GM18505 (cell line): ENCODE measurements at regions not wholly inside any gene's neighbourhood (a gene's known extent, or its start where the extent isn't known, plus 50 kb on each side); places are given as distances from the start of the nearest gene placed in this dataset.

Experiments
- ATAC-seq: cut with Tn5 transposase; IDR thresholded peaks from one replicate; pipeline ENCODE4 v1.9.1; 2021; ENCODE audit not compliant: unreplicated experiment
- POLR2A ChIP-seq: IDR thresholded peaks from 4 replicates; pipeline ENCODE4 v1.6.1; 2011; ENCODE audit warnings: borderline replicate concordance; ENCODE audit not compliant: insufficient read depth, insufficient read length; ENCODE audit errors: extremely low read depth

DNA sequence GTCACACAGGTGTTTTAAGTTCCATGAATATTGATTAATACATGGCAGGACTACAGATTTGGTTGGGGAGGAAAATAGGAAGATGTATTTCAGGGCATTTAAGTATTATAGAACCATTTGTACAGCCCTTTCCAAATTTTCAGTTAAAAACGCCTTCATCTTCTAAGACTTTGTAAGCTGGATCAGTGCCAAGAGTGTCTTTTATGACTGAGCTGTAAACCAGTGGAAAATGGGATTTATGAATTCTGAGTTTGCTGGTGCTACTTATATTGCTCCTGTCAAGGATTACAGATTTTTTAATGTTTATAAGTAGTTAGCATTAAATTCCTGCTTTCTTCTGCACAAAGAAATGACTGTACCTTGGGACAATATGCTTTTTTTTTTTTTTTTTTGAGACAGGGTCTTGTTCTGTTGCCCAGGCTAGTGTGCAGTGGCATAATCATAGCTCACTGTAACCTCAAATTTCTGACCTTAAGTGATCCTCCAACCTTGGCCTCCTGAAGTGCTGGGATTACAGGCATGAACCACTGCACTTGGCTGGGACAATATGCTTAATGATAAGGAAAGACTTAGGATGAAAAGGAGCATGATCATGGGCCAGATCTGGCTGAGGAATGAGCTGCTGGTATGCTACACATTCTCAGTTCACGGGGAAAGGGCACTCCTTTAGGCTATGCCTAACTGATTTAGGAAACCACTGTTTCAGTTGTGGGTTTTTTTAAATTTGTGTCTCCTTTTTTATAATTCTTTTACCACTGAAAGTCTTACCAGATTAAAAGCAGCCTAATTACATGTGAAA lies 113.6 kb upstream of the MTNR1B start:
- TF ChIP-seq POLR2A, result no peak
- ATAC-seq, result no peak

DNA sequence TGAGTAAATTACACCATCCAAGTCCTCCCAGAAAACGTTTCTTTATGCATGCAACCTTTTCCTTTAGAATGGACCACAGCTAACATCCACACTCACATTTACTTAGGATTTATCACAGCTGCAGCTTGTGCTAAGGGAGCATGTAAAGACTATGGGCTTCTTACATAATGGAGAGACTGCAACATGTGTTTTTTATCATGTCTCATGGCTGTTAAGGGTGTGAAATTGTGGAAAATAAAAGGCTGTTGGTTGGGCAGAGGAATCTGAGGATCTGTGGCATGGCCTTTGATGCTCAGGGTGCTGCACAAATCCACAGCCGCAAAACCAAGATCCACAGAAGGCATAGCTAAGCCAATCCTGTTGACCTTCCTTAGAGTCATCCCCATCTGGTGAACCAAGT lies 112.0 kb upstream of the MTNR1B start:
- no peak for TF ChIP-seq POLR2A
- ATAC-seq, result no peak

DNA sequence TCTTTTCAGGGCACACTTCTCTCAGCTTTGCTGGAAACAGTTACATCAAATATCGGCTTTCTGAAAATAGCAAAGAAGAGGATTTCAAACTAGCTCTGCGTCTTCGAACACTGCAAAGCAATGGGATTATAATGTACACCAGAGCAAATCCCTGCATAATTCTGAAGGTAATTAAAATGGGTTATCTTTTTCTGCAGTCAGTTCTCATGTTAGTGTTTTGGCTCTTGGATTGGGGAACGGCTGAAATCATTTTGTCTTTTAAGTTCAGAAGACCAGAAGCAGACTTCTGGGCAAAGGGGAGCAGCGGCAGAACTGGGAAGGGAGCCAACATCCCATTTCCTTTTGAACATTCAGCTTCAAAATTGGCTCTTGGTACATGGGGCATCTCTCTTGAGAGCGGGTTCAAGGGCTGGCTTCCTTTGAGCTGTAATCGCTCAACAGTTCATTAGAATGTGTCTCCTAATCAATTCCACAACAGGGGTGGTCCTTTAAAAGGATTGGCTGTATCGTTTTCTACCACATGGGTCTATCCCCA lies 110.2 kb upstream of the MTNR1B start:
- no peak for TF ChIP-seq POLR2A
- ATAC-seq, result no peak

DNA sequence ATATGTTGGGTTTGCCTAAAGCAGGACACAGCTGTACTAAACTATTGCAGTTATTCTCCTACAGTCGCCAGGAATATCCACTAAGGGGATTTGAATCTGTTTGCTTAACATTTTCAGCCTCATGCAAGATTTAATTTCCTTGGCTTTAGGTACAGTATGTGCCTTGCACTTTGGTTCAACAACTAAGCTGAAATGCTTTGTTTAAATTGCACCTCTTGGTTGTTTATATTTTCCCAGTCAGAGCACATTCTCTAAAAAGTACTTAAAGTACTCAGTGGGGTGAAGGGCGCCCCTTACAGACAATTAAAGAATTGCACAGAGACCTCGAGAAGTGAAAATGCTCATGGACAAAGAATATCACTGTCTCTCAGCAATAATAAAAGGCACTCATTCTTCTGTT lies 107.8 kb upstream of the MTNR1B start:
- no peak for ATAC-seq
- no peak for TF ChIP-seq POLR2A

DNA sequence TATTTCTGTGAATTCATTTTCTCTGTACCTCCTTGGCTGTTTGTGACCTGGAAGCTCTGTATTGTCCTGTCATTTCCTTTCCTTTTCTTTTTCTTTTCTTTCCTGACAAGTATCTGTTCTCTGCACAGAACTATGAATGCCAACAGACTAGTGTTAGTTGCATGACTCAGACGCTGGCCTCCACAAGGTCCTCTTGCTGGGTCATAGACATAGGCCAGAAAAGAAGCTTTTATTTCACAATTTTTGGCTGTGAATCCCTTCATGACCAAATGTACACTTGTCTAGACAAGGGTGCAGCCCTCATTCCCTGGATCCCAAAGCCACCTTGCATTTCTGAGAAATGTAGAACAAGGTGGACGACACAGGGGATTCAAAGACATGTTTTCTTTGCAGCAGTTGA lies 104.1 kb upstream of the MTNR1B start:
- no peak for ATAC-seq

DNA sequence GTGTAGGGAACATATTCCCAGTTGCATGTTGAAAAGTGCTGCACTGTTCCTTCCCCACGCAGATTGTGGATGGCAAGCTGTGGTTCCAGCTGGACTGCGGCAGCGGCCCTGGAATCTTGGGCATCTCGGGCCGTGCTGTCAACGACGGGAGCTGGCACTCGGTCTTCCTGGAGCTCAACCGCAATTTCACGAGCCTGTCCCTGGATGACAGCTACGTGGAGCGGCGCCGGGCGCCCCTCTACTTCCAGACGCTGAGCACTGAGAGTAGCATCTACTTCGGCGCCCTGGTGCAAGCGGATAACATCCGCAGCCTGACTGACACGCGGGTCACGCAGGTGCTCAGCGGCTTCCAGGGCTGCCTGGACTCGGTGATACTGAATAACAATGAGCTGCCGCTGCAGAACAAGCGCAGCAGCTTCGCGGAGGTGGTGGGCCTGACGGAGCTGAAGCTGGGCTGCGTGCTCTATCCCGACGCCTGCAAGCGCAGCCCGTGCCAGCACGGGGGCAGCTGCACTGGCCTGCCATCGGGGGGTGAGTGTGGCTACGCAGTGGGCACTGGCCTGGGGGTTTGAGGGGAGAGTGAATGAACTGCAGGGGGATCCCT lies 102.7 kb upstream of the MTNR1B start:
- no peak for TF ChIP-seq POLR2A
- ATAC-seq, result no peak

More for the DNA sequence above, 104.1 kb upstream of the MTNR1B start:
- TF ChIP-seq POLR2A, result no peak

DNA sequence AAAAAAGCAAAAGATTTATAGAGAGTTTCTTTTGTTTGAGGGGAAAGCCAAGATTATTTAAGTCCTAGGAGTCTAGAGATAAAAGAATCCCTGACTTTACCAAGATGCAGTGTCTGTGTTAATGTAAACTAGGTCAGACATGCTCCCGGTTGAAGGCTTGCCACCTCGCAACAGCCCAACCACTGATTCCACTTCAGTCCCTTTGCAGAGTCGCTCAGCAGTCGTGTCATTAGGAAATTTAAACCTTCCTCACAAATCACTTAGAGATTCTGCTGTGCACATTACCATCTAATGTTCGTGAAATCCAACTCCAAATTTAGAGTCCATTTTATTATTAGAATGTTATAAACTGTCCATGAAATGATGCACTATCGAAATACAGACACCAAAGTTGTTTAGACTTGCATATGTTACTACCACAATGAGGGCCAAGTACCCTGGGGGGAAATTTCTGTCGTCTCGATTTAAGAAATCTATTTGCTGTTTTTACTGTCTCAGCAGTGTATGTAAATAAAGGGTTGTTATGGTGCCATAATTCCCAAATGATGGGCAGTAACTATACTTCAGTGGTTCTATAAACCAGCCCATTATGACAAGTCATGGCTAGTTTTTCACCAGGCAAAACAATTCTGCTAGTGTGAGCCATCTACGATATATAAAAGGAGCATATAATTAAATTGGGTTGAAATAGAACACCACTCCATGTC lies 101.4 kb upstream of the MTNR1B start:
- no peak for ATAC-seq
- TF ChIP-seq POLR2A, result no peak

DNA sequence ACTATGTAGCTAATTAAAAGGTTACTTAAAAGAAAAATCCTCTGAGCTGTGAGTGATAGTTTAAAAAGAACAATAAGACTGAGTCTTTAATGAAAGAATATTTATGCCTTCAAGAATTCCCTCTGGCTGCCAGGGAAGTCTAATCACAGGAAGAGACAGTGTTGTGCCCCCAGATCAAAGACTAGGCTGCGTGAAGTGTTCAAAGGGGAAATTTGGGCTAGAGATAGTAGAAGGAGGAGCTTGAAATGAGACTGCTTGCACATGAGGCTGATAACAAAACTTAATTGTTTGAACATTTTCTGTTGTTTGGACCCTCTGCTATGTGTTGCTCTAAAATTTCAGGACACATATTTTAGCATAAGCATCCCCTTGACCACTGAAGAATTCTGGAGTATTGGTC lies 99.7 kb upstream of the MTNR1B start:
- ATAC-seq, result no peak
- no peak for TF ChIP-seq POLR2A

DNA sequence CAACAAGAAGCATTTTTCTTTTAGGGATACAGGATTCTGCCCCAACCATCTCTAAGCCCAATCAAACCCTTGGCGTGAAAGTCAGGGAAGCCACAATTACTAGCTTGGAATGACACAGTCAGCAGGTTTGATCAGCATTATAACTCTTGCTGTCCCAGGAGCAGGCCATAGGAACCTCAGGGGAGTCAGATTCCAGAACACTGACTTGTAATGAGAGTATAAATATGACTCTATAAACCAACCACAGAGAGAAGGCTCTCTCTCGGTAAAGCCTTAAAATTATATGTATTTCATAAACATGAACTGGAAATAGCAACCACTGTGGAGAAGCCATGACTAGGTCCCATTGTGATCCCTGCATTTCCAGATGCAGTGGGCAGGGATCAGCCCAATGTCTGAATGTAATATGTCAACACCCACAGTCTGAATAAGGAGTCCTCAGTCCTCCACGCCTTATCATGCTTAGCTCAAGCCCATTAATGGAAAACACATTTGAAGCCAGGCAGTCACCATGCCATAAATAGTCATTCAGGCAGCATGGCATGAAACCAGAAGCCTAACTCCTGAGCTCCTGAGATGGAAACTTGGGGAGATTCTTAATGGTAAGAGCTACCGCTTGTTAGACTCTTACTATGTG lies 99.1 kb upstream of the MTNR1B start:
- ATAC-seq, result no peak
- TF ChIP-seq POLR2A, result no peak

DNA sequence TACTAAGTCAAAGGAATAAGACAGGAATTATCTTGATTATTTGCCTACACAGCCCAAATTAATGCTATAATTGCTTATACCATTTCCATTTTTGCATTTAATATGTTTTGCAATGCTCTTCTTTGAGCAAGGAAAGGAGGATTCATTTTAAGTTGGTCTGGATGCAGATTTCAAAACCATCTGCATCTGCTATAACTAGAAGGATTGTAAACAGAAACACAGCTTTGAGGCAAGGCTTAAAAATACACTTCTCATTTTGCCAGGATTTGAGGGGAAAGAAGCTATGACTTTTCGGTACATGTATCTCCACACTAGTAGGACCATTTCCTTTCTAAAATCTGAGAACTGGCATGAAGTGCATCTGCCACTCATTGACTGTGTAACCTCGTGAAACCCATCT lies 95.9 kb upstream of the MTNR1B start:
- ATAC-seq, result no peak
- TF ChIP-seq POLR2A, result no peak

DNA sequence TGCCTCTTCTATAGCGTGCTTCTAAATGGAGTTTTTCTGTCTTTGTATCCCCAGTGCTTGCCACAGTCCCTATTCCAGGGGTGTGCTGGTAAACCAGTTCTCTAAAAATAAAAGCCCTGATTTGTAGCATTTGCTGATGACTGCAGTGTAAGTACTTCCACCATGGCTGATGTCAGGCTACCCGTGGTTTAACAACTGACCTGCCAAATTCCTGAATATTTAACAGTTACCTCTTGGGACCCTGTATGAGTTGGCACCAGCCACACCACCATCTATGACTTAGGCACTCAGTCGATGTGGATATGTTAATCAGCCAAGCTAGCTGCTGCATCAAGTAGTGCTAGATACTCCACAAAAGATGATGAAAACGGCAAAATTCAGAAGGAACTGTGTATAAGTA lies 94.0 kb upstream of the MTNR1B start:
- ATAC-seq, result no peak
- no peak for TF ChIP-seq POLR2A

DNA sequence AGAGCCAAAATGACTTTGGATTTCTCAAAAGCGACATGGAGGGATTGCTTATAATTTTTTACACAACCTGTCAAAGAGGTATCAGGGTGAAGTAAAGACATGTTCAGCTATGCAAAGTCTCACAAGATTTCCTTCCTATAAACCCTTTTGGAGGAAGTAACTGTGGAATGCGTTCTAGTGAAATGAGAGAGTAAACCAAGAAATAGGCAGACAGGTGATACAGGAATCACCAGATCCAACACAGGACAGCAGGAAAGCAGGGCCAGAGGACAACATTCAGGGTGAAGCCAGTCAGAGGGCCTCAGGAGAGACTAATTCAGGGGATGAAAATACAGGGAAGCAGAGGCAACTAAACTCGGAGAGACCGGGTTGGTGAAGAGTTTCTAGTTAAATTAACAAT lies 90.4 kb upstream of the MTNR1B start:
- TF ChIP-seq POLR2A, result no peak
- no peak for ATAC-seq

DNA sequence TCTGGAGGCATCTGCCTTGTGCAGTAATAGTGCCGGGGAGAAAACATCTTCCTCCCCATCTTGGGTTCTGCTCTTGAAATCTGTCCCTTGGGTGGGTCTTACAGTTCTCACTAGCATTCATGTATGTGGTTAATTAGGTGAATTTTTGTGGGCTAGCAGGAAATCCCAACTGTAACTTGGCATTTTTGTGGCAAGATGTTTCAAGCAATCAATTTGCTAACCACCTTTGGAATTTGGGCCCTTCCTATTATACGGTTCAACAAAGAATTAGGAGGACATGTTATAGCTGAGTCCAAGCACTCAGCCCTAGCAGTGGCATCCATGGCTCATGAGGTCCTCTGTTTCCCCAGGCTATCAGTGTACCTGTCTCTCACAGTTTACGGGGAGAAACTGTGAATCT lies 89.1 kb upstream of the MTNR1B start:
- ATAC-seq, result no peak
- TF ChIP-seq POLR2A, result no peak

DNA sequence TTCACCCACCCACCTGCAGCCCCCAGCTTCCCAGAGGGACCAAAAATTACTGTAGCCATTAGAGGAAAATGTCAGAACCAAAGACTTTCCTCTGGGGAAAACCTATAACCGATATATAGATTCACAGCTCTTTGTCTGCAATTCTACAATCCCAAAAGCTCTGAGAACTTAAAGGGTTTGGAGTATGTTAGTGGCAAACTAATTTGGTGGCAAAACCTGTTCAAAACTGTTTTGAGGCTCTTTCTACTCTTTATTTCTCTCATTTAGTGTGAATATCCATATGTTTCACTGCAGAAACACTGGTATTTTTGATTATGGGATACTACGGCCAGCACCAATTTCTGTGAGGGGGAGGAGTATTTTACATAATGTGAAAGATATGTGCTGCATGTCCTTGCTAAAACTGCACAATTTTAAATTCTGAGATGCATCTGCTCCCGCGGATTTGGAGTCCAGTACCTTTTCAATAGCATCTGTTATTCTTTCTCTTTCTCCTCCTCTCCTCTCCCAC lies 87.5 kb upstream of the MTNR1B start:
- no peak for ATAC-seq
- TF ChIP-seq POLR2A, result no peak
